CD4-positive, alpha-beta T cell (primary cell): ENCODE measurements at regions not wholly inside any gene's neighbourhood (a gene's known extent, or its start where the extent isn't known, plus 50 kb on each side); places are given as distances from the start of the nearest gene placed in this dataset.

Source experiments
- ATAC-seq: fragments of 200-7000 bp; cut with Tn5 transposase; one replicate; pipeline ENCODE4 v1.10.0; 2022; ENCODE audit warnings: mild to moderate bottlenecking; ENCODE audit not compliant: poor library complexity
- CTCF ChIA-PET: fragments of 350-600 bp; sonication (Branson Sonifier 250); formaldehyde crosslinking; loops from one replicate; lab custom pipeline; 2021; ENCODE audit warnings: antibody characterized with exemption, inconsistent platforms; lab: Charles Lee
- POLR2A ChIA-PET: fragments of 350-600 bp; sonication (Branson Sonifier 250); formaldehyde crosslinking; loops from one replicate; lab custom pipeline; 2021; ENCODE audit warnings: antibody characterized with exemption, inconsistent platforms; lab: Charles Lee
- DNase-seq, 14 experiments: peaks; one replicate each; pipeline ENCODE4 v3.0.0-alpha.2; 2013 to 2020; ENCODE audit warnings: mixed read lengths in 2 of 14
- H3K27ac ChIP-seq, 2 donors: one replicate each; pipeline versions ENCODE4 v1.5.1 to v1.7.0; 2013; ENCODE audit warnings: low read length in 2 of 2, low read depth in 1 of 2, mild to moderate bottlenecking in 1 of 2
- H3K27me3 ChIP-seq, 2 experiments: 1 replicate in 1 of 2; 2 replicates in 1 of 2; pipeline versions ENCODE4 v1.6.1 to v1.7.0; 2013; ENCODE audit warnings: low read length in 2 of 2, control low read depth in 1 of 2, mild to moderate bottlenecking in 1 of 2, moderate library complexity in 1 of 2; ENCODE audit not compliant: insufficient read depth in 2 of 2, control insufficient read depth in 1 of 2
- H3K36me3 ChIP-seq: one replicate; pipeline ENCODE4 v1.6.1; 2013; ENCODE audit warnings: low read length, control low read depth; ENCODE audit not compliant: insufficient read depth
- H3K4me1 ChIP-seq: one replicate; pipeline ENCODE4 v1.6.1; 2013; ENCODE audit warnings: low read length, control low read depth; ENCODE audit not compliant: insufficient read depth
- H3K4me3 ChIP-seq: one replicate; pipeline ENCODE4 v1.5.1; 2013; ENCODE audit warnings: mild to moderate bottlenecking, low read length, moderate library complexity
- H3K9me3 ChIP-seq, 2 experiments: 1 replicate in 1 of 2; 2 replicates in 1 of 2; pipeline versions ENCODE4 v1.6.1 to v1.7.0; 2013; ENCODE audit warnings: low read length in 2 of 2, mild to moderate bottlenecking in 2 of 2, control low read depth in 1 of 2, moderate library complexity in 1 of 2; ENCODE audit not compliant: control insufficient read depth in 1 of 2, insufficient read depth in 1 of 2
- H3K27ac Mint-ChIP-seq: one replicate; pipeline ENCODE4 v1.8.0; 2020; ENCODE audit warnings: mixed read lengths
- H3K27me3 Mint-ChIP-seq: one replicate; pipeline ENCODE4 v1.8.0; 2021; ENCODE audit warnings: mixed read lengths
- H3K36me3 Mint-ChIP-seq: one replicate; pipeline ENCODE4 v1.8.0; 2021; ENCODE audit warnings: low read depth, mixed read lengths
- H3K4me1 Mint-ChIP-seq: one replicate; pipeline ENCODE4 v1.8.0; 2021; ENCODE audit warnings: low read depth, mixed read lengths
- H3K4me3 Mint-ChIP-seq: one replicate; pipeline ENCODE4 v1.8.0; 2020; ENCODE audit warnings: mild to moderate bottlenecking, mixed read lengths
- H3K9me3 Mint-ChIP-seq: one replicate; pipeline ENCODE4 v1.8.0; 2020; ENCODE audit warnings: mixed read lengths
- CTCF ChIP-seq: fragments of 200-600 bp; IDR thresholded peaks from one replicate; pipeline ENCODE4 v1.8.0; 2022; ENCODE audit warnings: antibody characterized with exemption, mild to moderate bottlenecking
- intact Hi-C, 2 experiments: fragments of 100-400 bp; cut with DNase I in 1 of 2; cut with micrococcal nuclease in 1 of 2; formaldehyde crosslinking; loops; one replicate each; pipeline versions ENCODE4 v1.15.1 to v1.9.0; 2023 to 2025; cut with DNase I, micrococcal nuclease

- POLR2A ChIA-PET = no interaction called here
- no peaks in the 10 kb centered on the region for H3K9me3 Mint-ChIP-seq
- Histone ChIP-seq H3K27me3 (peaks cover 25 to 39% of the 10 kb centered on the region in 2 experiments), H3K36me3 (no peaks in the 10 kb centered on the region), H3K9me3 (peaks cover 0 to 6% of the 10 kb centered on the region in 2 experiments), H3K4me1 (peaks cover 7% of the 10 kb centered on the region), H3K4me3 (no peak overlapping the region), H3K27ac (no peak overlapping the region)
- CTCF ChIA-PET = no interaction called here
- peaks cover 46% of the 10 kb centered on the region for H3K27me3 Mint-ChIP-seq
- ATAC-seq = no peak
- no peaks in the 10 kb centered on the region for H3K36me3 Mint-ChIP-seq
- H3K4me1 Mint-ChIP-seq = no peaks in the 10 kb centered on the region
- no peak for DNase-seq
- no peak overlapping the region for H3K4me3 Mint-ChIP-seq
- intact Hi-C loops = no loop called here
- H3K27ac Mint-ChIP-seq = no peak overlapping the region
- TF ChIP-seq CTCF = no peak
Observed at GRCh38 chr1:201645956-201646355, 107.0 kb downstream of the NAV1 start.

GRCh38 chr1:201646411-201647022 is 107.6 kb downstream of the NAV1 start:
- Mint-ChIP-seq H3K9me3 (no peaks in the 10 kb centered on the region), H3K4me3 (peak overlapping the region; percentile 44), H3K36me3 (no peaks in the 10 kb centered on the region), H3K27me3 (peaks cover 48% of the 10 kb centered on the region), H3K4me1 (no peaks in the 10 kb centered on the region), H3K27ac (no peak overlapping the region)
- intact Hi-C loops = no loop called here
- no peak for TF ChIP-seq CTCF
- H3K36me3 ChIP-seq = no peaks in the 10 kb centered on the region
- ATAC-seq (no peak), DNase-seq (no peak)
- H3K27ac ChIP-seq = no peak overlapping the region
- ChIA-PET POLR2A (no interaction called here), CTCF (no interaction called here)
- peaks cover 0 to 6% of the 10 kb centered on the region in 2 experiments for H3K9me3 ChIP-seq
- H3K27me3 ChIP-seq = peaks cover 25 to 39% of the 10 kb centered on the region in 2 experiments
- H3K4me1 ChIP-seq = peaks cover 7% of the 10 kb centered on the region
- no peak overlapping the region for H3K4me3 ChIP-seq

- intact Hi-C loops = no loop called here
- H3K27me3 ChIP-seq = peaks cover 25 to 39% of the 10 kb centered on the region in 2 experiments
- H3K4me1 Mint-ChIP-seq = no peaks in the 10 kb centered on the region
- H3K9me3 Mint-ChIP-seq = no peaks in the 10 kb centered on the region
- H3K36me3 Mint-ChIP-seq = no peaks in the 10 kb centered on the region
- no peak overlapping the region for H3K4me3 Mint-ChIP-seq
- H3K4me1 ChIP-seq = peaks cover 7% of the 10 kb centered on the region
- ChIA-PET POLR2A (no interaction called here), CTCF (no interaction called here)
- ATAC-seq = no peak
- no peak for TF ChIP-seq CTCF
- no peak overlapping the region for H3K4me3 ChIP-seq
- peaks cover 50% of the 10 kb centered on the region for H3K27me3 Mint-ChIP-seq
- H3K27ac Mint-ChIP-seq = no peak overlapping the region
- H3K27ac ChIP-seq = no peak overlapping the region
- no peak for DNase-seq
- peaks cover 0 to 6% of the 10 kb centered on the region in 2 experiments for H3K9me3 ChIP-seq
- H3K36me3 ChIP-seq = no peaks in the 10 kb centered on the region
Observed at GRCh38 chr1:201647094-201647493, 108.2 kb downstream of the NAV1 start.
